ENCODE measurements at regions not wholly inside any gene's neighbourhood (a gene's known extent, or its start where the extent isn't known, plus 50 kb on each side); places are given as distances from the start of the nearest gene placed in this dataset.

GRCh38 chr17:77665833-77666232 lies 292.7 kb upstream of the TNRC6C start:
- TF ChIP-seq ZSCAN4 (tag by site-specific recombination; IDR thresholded peaks at IDR 0.05) (no peak), ZNF398 (tag by site-specific recombination; IDR thresholded peaks at IDR 0.05) (no peak), ZNF274 (IDR thresholded peaks at IDR 0.05; ENCODE audit: low read length) (no peak), ZNF274 (tag by site-specific recombination; IDR thresholded peaks at IDR 0.05; ENCODE audit: borderline replicate concordance) (no peak), SETDB1 (IDR thresholded peaks at IDR 0.05; ENCODE audit: insufficient read length, low read length) (no peak), ZNF580 (tag by site-specific recombination; IDR thresholded peaks at IDR 0.05) (no peak), SCRT2 (tag by site-specific recombination; IDR thresholded peaks at IDR 0.05) (no peak)
